ENCODE measurements at regions not wholly inside any gene's neighbourhood (a gene's known extent, or its start where the extent isn't known, plus 50 kb on each side); places are given as distances from the start of the nearest gene placed in this dataset.

GRCh38 chr14:101359221-101360053, 201.9 kb upstream of the DIO3 start:
- no peak for DNase-seq (ENCODE audit: low read depth)

GRCh38 chr14:101360054-101360911, 201.0 kb upstream of the DIO3 start:
- no peak for DNase-seq (ENCODE audit: low read depth)

- no peak for DNase-seq (ENCODE audit: low read depth)
Measured at GRCh38 chr14:101361044-101361443, 200.3 kb upstream of the DIO3 start.

GRCh38 chr14:101361451-101362433, 199.6 kb upstream of the DIO3 start:
- DNase-seq (ENCODE audit: low read depth): no peak

GRCh38 chr14:101362529-101363260, 198.6 kb upstream of the DIO3 start:
- no peak for DNase-seq (ENCODE audit: low read depth)

- no peak for DNase-seq (ENCODE audit: low read depth)
Measured at GRCh38 chr14:101363261-101363555, 198.1 kb upstream of the DIO3 start.

GRCh38 chr14:101363880-101364391, 197.4 kb upstream of the DIO3 start:
- no peak for DNase-seq (ENCODE audit: low read depth)

- DNase-seq (ENCODE audit: low read depth): no peak
Measured at GRCh38 chr14:101364503-101365328, 196.6 kb upstream of the DIO3 start.

- DNase-seq (ENCODE audit: low read depth): no peak
Measured at GRCh38 chr14:101365329-101366158, 195.8 kb upstream of the DIO3 start.

GRCh38 chr14:101367421-101368261, 193.7 kb upstream of the DIO3 start:
- DNase-seq (ENCODE audit: low read depth): no peak

GRCh38 chr14:101368629-101369028, 192.7 kb upstream of the DIO3 start:
- no peak for DNase-seq (ENCODE audit: low read depth)

- no peak for DNase-seq (ENCODE audit: low read depth)
Measured at GRCh38 chr14:101369194-101369915, 191.9 kb upstream of the DIO3 start.

- DNase-seq (ENCODE audit: low read depth): no peak
Measured at GRCh38 chr14:101369916-101370592, 191.2 kb upstream of the DIO3 start.

- DNase-seq (ENCODE audit: low read depth): no peak
Measured at GRCh38 chr14:101370593-101371569, 190.4 kb upstream of the DIO3 start.

GRCh38 chr14:101371799-101372793, 189.2 kb upstream of the DIO3 start:
- DNase-seq (ENCODE audit: low read depth): no peak

Measured in stimulated activated CD8-positive, alpha-beta memory T cell treated with anti-CD3 and anti-CD28 coated beads, Interleukin-4, amount 100 ng/mL, for 24 hours (primary cell).